ENCODE measurements at regions not wholly inside any gene's neighbourhood (a gene's known extent, or its start where the extent isn't known, plus 50 kb on each side); places are given as distances from the start of the nearest gene placed in this dataset.
A peak's percentile ranks its signal among the peaks of the same experiment; 100 is the strongest.

GRCh38 chr7:88377434-88377833, 70.7 kb upstream of the STEAP4 start:
- no peak for TF ChIP-seq CTCF (IDR thresholded peaks at IDR 0.05; ENCODE audit: low read depth, low read length, missing control alignments)
- no peak overlapping the region for H3K4me3 ChIP-seq (ENCODE audit: low read depth, low read length)
- no peak for DNase-seq (ENCODE audit: low read depth)
- in situ Hi-C loops (cut with HindIII; ENCODE audit: low sequenced_read_pairs): no loop called here

GRCh38 chr7:88368686-88369085, 62.0 kb upstream of the STEAP4 start:
- in situ Hi-C loops (cut with HindIII; ENCODE audit: low sequenced_read_pairs): no loop called here

GRCh38 chr7:88366845-88367244, 60.2 kb upstream of the STEAP4 start:
- H3K4me3 ChIP-seq (ENCODE audit: low read depth, low read length): no peak overlapping the region
- no peak for DNase-seq (ENCODE audit: low read depth)
- no peak for TF ChIP-seq CTCF (IDR thresholded peaks at IDR 0.05; ENCODE audit: low read depth, low read length, missing control alignments)
- in situ Hi-C loops (cut with HindIII; ENCODE audit: low sequenced_read_pairs): no loop called here

More at GRCh38 chr7:88368686-88369085, 62.0 kb upstream of the STEAP4 start:
- no peak overlapping the region for H3K4me3 ChIP-seq (ENCODE audit: low read depth, low read length)
- no peak for TF ChIP-seq CTCF (IDR thresholded peaks at IDR 0.05; ENCODE audit: low read depth, low read length, missing control alignments)
- no peak for DNase-seq (ENCODE audit: low read depth)

- TF ChIP-seq CTCF (IDR thresholded peaks at IDR 0.05; ENCODE audit: low read depth, low read length, missing control alignments): no peak
- DNase-seq (ENCODE audit: low read depth): no peak
- in situ Hi-C loops (cut with HindIII; ENCODE audit: low sequenced_read_pairs): no loop called here
- no peak overlapping the region for H3K4me3 ChIP-seq (ENCODE audit: low read depth, low read length)
These were observed 57.2 kb upstream of the STEAP4 start for GRCh38 chr7:88363869-88364268.

GRCh38 chr7:88363249-88363648, 56.6 kb upstream of the STEAP4 start:
- peak; percentile 2 for DNase-seq (ENCODE audit: low read depth)
- TF ChIP-seq CTCF (IDR thresholded peaks at IDR 0.05; ENCODE audit: low read depth, low read length, missing control alignments): no peak
- in situ Hi-C loops (cut with HindIII; ENCODE audit: low sequenced_read_pairs): no loop called here
- no peak overlapping the region for H3K4me3 ChIP-seq (ENCODE audit: low read depth, low read length)

- TF ChIP-seq CTCF (IDR thresholded peaks at IDR 0.05; ENCODE audit: low read depth, low read length, missing control alignments): no peak
- in situ Hi-C loops (cut with HindIII; ENCODE audit: low sequenced_read_pairs): no loop called here
- DNase-seq (ENCODE audit: low read depth): no peak
- H3K4me3 ChIP-seq (ENCODE audit: low read depth, low read length): no peak overlapping the region
These were observed 54.7 kb upstream of the STEAP4 start for GRCh38 chr7:88361357-88361756.

GRCh38 chr7:88358881-88359280, 52.2 kb upstream of the STEAP4 start:
- no peak for DNase-seq (ENCODE audit: low read depth)
- in situ Hi-C loops (cut with HindIII; ENCODE audit: low sequenced_read_pairs): no loop called here
- TF ChIP-seq CTCF (IDR thresholded peaks at IDR 0.05; ENCODE audit: low read depth, low read length, missing control alignments): no peak
- H3K4me3 ChIP-seq (ENCODE audit: low read depth, low read length): no peak overlapping the region

Measured in astrocyte of the cerebellum (primary cell).